NCI-H446 treated with DMSO at 0.1 percent for 48 hours (cell line): ENCODE measurements at regions not wholly inside any gene's neighbourhood (a gene's known extent, or its start where the extent isn't known, plus 50 kb on each side); places are given as distances from the start of the nearest gene placed in this dataset.
A peak's percentile ranks its signal among the peaks of the same experiment; 100 is the strongest.
"Not testable (repeated sequence)": the region's sequence is repeated elsewhere in the genome, so short reads cannot be mapped to it uniquely, and the experiment has no call there.

ENCODE experiments used
- DNase-seq: peaks from one replicate; lab custom pipeline; 2025; lab: John Stamatoyannopoulos, UW

DNA sequence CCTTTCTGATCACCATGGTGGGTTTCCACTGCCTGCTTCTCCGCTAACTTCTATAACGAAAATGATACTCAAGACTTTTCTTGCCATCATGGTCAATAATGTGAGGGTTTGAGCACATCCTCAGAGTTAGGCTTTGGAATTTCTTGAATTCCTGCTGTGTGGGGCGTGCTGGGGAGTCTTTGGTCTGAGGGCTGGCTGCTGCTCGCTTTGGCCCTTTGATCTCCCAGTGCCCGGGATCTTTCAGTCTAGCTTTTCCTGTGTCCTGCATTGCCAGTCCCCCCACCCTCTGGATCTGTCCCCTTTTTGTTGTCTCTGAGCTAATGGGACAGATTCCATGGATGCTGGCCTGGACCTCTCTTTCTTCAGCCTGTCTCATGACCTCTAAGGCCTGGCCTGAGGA is 182.6 kb downstream of the NPIPA7 start:
- not testable (repeated sequence) for DNase-seq

DNA sequence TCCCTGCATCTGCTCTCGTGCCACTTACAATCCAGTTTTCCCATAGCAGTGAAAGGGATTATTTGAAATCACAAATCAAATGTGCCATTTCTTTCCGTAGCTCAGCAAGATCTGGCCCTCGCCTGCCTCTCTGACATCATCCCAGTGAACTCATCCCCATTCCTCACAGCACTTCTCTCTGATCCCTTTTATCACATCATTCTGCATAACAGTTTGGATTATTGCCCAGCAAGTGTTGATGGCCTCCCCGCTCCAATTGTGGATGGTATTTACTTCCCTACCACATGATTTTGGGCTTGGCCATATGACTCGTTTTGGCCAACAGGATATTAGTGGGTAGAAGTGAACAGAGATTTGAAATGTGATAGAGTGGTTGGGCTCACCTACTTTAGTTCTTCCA is 185.0 kb downstream of the NPIPA7 start:
- DNase-seq, result not testable (repeated sequence)

DNA sequence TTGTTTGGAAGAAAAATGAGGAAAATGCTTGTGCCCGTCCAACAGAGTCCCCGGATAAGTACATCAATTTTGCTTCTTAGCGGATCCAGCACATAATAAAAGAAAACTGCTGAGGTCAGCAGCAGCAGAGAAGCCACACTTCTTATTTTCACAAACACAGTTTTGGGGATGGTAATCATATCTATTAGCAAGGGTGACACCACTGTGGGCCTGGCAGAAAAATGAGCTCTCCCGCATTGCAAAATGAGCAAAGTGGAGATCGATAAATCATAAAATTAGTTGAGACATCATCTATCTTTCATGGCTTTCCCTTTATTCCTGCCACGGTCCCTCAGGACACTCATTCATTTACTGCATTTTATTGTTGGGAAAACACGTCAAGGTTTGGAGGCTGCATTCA is 186.4 kb downstream of the NPIPA7 start:
- DNase-seq, result not testable (repeated sequence)

DNA sequence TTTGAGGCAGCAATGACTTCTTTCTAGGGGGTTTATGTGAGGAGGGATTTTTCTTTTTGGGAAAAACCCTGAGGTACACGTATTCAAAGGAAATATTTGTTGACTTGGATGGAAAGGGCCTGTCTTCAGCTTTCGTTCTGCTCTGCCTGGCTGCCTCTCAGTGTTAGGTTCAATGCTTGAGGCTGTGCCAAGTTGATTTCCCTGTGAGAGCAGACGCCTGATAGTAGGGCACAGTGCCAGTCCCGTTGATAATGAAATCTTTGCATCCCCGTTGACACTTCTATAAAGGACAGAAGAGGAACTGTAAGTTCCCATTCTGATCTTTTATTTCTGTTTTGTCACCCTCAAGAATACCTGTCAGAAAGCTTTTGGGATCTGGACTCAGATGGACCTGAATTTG is 191.1 kb downstream of the NPIPA7 start:
- not testable (repeated sequence) for DNase-seq

DNA sequence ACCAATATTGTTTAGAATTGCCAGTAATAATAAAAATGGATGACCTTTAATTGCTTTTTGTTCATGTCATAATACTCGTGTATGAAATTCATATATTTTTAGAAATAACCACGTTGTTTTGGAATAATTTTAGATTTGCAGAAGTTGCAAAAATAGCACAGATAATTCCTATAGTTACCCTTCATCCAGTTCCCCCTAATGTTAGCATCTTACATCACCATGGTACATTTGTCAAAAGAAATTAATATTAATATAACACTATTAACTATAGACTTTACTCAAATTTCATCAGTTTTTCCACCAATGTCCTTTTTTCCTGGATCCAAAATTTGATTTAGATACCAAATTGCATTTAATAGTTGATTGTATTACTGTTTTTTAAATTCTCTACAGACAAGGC is 191.9 kb downstream of the NPIPA7 start:
- not testable (repeated sequence) for DNase-seq

DNA sequence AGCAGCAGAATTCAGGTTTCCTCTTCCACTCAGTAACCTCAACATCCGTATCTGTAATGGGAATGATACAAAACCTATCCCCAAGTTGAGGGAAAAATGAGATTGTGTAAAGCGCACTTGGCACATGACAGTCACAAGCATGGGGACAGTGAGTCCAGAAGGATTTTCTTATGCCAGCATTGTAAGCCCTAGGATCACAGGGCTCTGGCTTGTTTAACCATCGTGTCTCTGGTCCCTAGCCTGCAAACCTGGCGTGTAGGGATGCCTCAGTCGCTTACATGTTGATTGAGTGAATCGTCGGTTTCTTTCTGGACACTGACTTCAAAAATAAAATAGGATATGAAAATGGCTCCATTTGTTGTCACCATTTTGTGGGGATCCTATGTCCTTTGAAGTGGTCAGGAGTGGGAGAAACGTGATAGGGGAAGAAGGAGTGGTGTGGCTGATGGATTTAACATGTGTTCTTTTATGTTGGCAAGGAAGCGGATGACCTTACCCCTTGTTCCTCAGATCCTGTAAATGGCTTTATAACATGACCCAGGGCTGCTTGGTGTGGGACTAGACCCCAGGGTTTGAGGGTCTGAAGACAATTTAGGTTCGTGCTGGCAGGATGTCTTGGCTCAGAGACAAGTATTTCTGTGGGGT is 193.3 kb downstream of the NPIPA7 start:
- not testable (repeated sequence) for DNase-seq

DNA sequence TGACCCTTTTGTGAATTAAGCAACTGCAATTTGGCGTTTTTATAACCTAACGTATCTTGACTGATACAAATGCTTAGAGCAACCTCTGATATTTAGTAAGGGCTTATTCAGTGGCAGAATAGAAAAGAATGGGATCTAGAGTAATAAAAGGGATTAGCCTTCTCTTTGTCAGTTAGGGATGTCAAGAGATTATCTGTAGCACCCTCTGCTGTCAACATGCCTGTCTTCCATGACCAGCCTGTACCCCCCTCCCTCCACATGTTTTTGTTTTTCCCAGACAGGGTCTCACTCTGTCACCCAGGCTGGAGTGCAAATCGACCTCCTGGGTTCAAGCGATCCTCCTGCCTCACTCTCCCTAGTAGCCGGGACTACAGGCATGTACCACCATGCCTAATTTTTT is 198.1 kb downstream of the NPIPA7 start:
- not testable (repeated sequence) for DNase-seq

DNA sequence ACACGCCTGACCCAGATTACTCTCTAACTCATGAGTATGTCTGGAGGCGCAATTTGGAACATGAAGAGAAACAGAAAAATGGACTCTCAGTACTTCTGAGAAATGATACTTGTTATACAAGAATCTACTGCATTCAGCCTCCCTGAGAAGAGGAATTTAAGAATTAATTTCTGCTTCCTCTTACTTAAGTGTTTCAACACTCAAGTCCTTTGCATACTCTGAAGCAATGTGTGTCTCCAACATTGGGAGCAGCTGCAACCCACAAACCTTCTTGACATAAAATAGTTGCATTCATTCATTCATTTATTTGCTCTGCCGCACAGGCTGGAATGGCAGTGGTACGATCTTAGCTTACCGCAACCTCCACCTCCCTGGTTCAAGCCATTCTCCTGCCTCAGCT is 199.8 kb downstream of the NPIPA7 start:
- DNase-seq, result no peak

DNA sequence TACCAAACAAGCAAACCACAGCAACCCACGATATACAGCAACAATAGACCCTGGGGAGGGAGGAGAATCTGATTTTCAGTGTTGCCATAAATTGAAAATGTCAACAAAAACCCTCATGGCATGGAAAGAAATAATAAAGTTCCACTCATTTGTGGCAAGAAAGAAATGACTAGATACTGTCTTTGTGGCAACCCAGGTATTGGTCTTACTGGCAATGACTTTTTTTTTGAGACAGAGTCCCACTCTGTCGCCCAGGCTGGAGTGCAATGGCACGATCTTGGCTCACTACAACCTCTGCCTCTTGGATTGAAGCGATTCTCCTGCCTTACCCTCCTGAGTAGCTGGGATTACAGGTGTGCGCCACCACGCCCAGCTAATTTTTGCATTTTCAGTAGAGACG is 204.0 kb downstream of the NPIPA7 start:
- DNase-seq, result not testable (repeated sequence)

DNA sequence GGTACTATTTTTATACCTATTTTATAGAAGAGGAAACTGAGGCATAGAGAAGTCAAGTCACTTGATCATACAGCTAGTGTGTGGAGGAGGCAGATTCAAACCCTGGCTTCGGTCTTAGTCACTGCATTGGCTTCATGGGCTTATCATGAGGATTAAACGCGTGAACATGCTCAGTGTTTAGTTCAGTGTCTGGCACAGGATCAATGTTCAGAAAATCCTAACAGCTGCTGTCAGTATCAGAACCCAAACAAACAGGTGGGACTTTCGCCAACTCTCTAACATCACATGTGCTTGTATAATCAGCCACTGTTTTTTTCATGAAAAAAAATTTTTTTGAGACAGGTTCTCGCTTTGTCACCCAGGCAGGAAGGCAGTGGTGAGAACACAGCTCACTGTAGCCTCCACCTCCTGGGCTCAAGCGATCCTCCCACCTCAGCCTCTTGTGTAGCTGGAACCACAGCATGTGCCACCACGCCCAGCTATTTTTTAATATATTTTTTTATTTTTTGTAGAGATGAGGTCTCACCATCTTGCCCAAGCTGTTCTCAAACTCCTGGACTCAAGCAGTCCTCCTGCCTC is 207.2 kb downstream of the NPIPA7 start:
- peak; percentile 51 for DNase-seq

DNA sequence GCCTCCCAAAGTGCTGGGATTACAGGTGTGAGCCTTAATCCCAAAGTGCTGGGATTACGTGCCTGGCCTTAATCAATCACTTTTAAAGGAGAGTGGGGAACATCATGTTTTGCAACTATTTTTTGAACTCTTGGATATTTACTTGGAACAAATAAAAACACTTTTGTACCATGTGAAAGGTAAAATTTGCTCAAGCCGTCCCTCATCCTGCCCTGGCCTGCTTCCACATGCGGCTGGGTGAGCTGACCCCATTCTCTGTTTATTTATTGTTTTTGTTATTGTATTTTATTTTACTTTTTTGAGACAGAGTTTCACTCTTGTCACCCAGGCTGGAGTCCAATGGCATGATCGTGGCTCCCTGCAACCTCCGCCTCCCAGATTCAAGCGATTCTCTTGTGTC is 208.0 kb downstream of the NPIPA7 start:
- DNase-seq, result not testable (repeated sequence)

DNA sequence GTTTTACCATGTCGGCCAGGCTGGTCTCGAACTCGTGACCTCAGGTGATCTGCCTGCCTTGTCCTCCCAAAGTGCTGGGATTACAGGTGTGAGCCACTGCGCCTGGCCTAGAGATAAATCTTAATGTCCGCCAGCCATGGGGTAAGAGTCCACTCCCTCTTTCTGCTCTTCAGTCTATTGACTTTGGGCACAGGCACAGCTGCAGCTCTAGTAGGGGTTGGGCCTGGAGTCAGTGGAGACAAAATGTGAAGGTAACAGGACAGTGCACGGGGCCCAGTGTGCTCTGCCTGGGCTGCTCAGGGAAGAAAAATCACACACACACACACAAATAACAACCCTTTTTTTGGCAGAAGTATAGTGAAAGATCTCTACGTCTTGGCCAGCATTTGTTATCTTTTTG is 209.5 kb downstream of the NPIPA7 start:
- not testable (repeated sequence) for DNase-seq

DNA sequence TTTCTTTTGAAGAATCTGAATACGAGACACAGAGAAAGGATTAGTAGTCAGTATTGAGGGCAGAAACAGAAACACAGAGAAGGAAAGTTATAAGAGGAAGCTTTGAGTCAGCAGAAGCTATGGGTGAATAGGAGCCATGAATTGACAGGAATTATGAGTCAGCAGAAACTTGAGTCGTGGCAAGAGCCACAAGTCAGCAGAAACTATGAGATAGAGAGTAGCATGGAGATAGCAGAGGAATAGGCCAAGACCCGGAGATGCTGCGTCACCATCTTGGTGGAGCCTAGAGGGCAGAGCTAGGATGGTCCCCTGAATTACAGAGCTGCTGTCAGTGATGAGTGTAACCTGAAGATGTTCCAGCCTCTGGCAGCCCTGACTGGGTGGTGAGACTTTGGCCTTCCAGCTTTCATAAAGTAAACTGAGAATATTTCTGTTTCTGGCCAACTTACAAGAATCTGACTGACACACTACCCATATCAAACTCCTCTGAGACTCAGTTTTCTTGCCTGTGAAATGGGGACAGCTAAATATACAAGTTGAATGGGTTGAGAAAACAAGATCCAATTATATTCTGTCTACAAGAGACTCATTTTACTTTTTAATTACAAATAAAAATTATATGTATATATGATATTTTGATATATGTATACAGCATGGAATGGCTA is 211.8 kb downstream of the NPIPA7 start:
- DNase-seq, result not testable (repeated sequence)

DNA sequence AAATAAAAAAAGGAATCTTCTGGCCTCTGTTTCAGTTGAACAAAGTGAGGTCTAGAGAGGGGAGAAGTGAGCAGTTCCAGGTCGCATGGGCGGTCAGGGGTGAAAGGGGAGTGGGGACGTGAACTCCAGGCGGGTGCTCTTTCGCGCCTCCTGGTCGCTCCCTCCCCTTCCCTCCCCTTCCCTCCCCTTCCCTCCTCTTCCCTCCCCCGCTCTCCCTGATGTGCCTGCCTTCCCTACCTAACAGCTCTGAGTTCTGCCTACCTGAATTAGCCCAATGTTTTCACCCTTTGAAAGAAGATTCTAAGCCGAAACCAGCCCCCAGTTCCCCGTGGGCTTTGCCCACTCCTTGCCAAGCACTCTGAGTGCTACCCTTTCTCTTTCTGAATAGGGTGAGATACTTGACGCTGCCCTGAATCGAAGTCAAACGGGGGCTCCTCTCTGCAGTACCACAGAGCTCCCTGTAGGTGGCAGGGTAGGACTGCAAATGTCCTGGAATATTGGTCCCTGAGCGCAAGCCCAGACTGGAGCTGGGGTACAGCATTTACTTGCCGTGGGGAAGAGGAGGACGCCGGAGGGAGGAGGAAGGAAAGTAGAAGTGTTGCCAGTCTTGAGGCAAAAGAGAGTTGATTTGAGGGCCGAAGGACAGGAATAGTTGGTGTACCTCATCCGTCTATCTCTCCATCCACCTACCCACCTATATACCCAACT is 214.4 kb downstream of the NPIPA7 start:
- DNase-seq, result not testable (repeated sequence)

DNA sequence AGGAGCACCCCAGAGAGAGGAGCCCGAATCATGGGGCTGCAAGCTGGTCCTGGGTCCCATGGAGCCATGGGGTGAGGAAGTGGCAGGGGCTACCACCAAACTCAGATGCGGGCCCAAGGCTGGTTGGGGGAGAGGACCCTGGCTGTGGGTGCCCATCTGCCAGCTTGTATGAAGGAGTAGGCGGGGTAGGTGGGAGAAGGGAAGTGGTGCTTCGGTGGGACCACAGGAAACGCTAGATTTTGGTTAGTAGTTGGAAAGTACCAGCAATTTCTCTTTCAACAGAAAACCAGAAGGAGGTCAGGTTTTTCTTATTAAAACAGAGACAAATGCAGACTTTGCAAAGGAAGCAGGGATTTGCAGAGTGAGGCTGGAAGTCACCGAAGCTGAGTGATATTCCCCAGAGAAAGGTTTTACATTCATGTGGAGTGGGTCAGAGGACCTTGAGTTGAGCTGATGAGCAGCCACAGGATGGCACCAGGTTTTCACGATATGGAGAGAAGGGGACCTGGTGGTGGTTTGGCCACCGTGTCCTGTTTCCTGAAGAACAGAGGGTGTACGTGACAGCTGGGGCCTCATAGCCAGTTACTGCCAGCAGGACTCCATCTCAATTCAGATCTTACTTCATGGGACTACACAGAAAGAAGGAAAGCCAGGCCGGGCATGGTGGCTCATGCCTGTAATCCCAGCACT is 216.2 kb downstream of the NPIPA7 start:
- not testable (repeated sequence) for DNase-seq

DNA sequence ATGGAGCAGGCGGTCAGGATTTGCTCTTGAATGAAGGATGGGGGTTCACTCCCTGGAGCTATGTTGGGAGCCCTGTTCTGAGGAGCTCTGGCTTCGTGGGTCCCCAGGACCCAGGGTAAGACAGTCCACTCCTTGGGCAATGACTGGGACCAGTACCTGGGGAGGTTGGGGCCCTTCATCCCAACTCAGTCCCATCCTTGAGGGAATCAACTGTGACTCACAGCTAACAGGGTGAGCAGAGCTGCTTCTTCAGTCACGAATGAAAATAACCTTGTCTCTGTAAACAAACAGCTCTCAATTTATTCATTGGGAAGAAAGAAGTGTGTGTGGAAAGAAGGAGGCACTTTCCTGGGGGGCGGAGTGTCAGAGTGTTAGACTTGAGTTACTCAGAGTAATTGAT is 222.3 kb downstream of the NPIPA7 start:
- not testable (repeated sequence) for DNase-seq

DNA sequence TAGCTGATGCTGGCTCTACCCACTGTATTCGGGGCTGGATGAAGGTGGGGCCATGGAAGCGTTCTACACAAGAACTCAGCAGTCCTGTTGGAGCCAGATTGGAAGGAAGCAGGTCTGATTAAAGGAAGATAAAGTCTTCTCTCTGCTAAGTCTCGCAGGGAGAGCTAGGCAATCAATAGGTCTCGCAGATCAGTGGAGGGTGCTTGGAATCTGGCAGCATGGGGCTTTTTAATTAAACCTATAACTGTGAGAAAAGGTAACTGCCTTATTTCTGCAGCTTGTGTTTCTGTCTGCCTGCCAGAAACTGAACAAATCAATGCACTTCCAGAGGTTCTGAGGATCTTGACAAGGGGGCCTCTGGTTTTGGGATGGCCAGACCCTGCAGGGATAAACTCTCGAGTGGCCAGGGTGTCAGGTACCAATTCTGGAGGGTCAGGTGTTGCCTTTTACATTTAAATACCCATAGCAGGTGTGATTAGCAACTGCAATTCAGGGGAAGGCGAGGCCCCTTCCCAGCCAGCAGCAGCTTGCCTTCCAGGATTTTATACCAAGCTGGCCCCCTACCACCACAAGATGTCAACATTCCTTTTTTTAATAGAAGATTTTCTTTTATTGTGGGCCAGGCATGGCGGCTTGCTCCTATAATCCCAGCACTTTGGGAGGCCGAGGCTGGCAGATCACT is 228.6 kb downstream of the NPIPA7 start:
- DNase-seq, result not testable (repeated sequence)

DNA sequence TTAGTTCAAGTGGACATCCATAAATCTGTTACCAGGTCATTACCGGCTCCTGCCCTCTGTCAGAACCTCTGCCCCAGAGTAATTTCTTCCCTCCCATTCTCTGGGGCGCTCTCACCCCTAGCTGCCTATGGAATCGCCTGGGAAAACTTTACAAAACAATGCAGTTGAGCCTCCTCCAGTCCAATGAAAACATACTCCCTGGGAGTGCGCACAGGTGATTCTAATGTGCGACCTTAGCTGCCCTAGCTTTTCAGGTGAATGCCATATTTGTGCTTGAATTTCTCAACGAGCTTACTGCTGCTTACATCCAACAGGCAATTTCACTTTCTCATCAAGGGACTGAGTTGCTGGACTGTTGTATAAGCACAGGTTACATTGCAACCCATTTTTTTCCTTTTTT is 230.7 kb downstream of the NPIPA7 start:
- not testable (repeated sequence) for DNase-seq

DNA sequence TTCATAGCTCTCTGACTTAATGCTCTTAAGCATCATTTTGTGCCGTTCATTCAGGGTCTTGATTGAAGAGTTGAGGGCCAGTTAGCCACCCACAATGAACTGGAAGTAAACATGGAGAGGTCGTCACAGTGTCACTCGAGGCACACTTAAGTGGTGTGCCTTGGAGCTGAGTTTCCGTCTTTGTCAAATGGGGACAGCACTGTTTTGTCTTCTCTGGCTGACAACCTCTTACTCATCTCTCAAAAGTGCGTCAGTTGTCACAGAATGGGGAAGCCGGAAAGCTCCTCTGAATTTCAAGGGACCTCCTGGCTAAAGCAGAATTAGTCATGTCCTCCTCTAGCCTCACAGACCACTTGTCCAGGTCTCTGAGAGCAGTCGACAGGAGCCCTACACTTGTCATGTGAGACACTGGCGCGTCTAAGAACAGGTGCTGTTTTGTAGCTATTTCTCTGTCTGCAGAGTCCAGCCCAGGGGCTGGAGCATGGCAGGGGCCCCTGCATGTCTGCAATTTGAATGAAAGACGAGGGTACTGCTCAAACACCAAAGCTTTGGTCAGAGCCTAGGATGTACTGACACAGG is 231.5 kb downstream of the NPIPA7 start:
- not testable (repeated sequence) for DNase-seq

DNA sequence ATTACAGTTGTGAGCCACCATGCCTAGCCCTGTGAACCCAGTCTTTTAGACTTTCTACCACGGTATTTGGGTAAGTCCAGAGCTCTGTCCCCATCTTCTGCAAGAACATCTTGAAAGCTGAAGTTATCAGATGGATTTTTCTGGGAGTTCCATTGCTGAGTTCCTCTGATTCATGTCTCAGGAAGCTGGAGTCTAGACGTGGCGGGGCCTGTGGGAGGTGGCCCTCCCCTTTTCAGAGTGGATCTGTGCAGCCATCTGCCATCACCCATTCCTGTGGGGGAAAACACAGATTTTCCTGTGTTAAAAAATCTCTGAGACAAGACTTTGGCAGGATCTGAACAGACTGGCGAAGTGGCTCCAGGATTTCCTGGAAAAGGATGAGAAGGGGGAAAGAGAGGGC is 234.3 kb downstream of the NPIPA7 start:
- DNase-seq, result not testable (repeated sequence)

DNA sequence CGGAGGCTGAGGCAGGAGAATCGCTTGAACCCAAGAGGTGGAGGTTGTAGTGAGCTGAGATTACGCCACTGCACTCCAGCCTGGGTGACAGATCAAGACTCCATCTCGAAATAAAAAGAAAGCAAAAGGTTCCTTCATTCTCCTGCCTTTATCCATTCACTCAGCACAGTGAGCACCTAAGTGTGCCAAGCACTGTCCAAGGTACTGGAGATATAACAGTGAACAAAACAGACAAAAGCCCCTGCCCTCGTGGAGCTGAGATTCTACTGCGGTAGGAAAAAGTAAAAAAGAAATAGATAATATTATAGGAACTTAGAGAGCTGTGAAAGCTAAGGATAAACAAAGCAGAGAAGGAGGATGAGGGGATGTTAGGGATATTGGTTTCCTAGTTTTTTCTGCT is 235.5 kb downstream of the NPIPA7 start:
- DNase-seq, result not testable (repeated sequence)
